RPMI7951 (cell line): ENCODE measurements at regions not wholly inside any gene's neighbourhood (a gene's known extent, or its start where the extent isn't known, plus 50 kb on each side); places are given as distances from the start of the nearest gene placed in this dataset.

ENCODE experiments used
- DNase-seq: peaks from one replicate; pipeline ENCODE4 v3.0.0-alpha.2; 2012; ENCODE audit warnings: low read depth

DNA sequence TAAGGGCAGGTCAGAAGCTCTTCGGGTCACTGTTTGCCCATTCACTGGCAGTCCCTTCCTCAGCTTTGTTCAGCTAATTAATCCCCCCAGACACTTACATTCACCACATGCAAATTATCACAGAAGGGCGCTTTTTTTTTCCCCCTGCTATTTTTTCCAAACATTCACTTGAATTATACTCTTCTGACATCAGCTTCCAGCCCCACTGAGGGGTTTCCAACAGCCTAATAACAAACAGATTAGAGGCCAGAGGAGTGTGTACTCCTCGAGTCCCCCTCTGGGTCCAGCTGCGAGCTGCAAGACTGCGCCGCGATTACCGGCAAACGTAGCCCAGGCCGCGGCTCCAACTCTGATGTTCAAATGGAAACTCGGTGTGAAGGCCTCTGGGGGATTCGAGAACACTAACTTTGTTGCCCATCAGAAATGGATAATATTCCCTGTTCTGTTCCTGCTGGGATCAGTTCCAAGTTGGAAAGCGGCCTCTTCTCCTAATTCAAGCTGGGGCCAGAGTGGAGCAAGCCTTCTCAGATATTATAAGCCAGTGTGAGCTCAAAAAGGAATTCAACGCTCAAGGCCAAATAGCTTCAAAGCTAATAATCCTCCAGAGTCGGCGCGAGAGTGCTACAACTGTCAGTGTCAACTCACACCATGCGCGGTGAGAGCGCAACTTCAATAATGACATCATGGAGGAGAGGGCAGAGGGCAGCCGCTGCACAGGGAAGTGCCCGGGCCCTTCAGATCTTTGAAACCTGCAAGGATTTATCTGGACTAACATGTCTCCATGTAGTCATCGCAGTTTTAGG is 560.8 kb downstream of the BNC2 start:
- no peak for DNase-seq

DNA sequence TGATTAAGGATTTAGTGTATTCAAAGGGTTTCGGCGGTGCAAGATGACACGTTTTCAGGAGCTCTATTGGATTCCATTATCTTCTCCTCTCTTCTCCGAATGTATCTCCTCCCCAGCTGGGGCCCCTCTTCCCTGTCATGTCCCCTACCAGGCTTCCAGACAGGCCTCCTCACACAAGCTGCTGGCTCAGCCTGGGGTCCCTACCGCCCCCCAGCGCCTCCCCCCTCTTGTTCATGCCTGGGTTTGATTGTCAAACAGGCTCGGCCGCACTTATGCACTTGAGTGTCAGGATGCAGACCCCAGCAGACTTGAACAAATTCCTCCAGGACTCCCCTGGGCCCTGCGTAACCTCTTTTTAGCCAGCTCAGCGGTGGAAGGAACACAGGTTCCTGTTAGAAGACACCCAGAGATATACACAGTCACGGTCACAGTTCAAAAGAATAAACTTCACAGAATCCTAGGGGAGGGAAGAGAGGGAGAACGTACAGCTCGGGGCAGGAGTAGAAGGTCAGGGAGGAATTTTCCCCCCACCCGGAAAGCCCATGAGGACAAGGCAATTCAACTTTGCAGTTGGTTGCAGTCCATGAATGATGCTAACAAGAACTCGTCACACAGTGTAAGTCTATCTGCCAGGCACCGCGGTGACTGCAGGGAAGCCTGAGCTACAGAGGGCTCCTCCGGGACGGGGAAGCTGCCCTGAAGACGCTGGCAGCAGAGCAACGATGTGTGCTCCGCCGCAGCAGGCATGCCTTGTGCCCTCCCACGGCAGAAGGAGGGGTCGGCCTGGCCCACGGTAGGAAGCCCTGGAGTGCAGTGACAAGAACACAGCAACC is 560.0 kb downstream of the BNC2 start:
- no peak for DNase-seq

DNA sequence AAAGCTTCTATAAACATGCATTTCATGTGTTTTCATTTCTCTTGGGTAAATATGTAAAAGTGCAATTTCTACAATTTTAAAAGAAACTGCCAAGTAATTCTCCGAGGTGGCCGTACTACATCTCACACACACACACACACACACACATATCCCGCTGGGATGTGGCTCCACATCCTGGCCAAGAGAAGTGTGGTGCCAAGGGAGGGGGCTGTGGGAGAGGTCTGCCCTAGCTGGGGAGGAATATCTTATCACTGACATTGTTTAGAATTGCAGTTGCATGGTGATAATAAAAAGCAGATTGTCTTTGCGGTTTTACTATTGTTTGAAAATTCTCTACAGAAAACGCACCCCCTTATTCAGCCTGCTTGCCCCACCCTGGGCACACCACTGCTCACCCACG is 558.4 kb downstream of the BNC2 start:
- no peak for DNase-seq

DNA sequence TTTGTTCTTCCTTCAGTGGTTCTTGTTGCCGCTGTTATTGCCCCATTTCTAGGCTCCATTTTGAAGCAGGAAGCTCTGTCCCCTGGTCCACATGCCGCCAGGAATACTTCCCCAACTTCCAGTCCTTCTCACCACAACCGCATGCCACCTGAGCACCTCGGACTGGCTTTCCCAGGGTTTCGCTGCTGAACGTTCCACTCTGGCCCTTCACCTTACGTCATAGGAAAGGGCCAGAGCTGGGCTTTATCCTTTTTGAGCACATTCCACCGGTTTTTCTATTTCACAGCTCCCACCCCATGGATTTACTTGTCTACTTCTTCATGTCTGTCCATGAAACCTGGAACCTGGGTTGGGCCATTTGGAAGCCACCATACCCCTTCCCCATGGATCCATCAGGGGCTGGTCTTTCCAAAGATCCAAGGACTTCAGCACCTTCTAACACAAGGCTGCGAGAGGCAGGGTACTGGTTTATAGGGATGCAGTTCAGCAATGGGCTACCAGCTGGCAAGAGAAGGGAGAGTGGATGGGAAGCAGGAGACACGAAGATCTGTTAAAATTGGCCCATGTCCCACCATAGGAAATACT is 557.4 kb downstream of the BNC2 start:
- no peak for DNase-seq

DNA sequence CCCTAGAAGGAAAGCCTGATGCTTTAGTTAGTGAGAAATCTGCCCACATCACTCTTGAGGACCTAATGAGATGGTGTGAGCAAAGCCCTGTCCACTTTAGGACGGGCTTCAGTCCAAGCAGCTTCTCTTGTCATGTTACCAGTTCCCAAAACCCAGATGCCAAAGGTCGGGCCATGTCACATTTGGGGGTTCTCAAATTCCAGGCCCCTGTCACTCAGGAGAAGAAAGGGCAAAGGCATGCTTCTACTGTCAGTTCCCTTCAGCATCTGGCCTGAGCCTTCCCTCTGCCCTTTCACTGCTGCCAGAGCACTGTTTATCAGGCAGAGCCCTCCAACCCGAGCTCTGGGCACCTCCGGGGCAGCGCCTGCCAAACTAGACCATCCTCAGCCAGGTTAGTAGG is 556.0 kb downstream of the BNC2 start:
- DNase-seq = no peak

DNA sequence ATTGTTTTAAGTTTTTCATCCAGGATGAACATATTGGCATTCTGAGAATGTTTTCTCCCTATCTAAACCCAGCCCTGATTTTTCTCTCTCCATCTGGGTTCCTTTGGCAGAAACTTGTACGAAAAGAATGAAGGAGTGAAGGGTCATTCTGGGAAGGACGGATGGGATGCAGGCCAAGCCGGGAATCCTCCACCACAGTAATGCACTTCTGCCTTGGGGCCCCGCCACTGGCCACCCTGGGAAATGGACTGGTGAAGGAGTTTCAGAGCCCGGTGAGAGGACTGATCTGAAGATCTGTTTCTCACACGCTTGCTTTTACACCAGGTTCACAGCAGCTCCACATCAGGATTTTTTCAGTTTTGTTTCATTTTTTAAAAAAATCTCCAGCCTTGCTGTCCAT is 554.8 kb downstream of the BNC2 start:
- DNase-seq = no peak

DNA sequence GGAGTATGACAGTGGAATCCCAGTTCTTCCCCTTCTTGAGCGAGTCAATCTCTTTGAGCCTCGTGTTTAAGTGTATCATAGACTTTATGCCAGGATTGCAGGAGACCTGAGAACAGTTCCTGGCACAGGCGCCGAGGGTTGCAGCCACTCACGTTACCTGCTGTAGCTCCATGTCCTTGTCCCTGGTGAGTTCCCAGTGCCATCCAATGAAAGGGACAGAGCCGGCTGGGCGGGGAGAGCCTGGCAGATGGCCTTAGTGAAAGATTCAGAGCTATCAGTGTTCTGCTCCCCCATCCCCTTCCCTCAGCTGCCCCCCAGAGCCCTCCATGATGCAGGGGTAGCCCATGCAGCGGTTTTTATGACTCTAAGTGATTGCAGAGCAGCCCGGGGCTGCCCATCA is 554.0 kb downstream of the BNC2 start:
- DNase-seq = no peak

DNA sequence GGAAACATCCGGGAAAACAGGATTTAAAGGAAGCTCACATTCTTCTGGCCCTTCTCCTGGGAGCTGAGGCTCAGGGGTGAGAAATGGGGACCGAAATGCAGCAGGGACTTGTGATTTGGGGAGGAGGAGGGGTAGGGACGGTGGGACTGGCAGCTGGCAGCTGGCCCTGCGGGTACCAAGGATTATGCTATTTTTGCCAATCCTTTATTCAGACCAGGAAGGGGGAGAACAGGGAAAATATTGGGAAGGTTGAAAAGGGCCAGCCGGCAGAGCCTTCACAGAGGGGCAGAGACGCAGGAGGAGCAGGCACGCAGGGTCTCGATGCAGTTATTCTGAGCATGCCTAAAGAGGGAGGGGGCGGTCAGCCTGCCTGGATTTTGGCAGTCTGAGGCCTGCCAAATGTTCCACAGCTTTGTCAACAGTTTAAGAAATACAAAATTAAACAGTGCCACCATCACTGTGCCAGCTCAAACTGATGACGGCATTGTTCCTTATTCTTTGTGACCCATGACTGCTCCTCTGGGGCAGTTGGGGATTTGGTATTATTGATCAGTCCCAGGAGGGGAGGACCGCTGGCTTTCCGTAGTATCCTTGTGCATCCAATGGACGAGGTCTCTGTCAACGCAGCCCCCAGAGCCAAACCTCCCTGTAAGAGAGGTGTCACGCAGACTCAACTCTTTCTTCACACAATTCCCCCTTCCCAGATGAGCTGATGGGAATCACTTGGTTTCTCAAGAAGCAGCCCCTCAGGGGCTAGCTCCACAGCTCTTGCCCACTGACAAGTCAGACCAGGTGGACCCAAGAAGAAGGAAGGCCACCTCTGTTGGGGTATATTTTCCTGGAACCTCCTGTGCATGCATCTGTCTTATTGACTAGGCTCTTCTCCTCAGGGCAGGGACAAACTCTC is 553.3 kb downstream of the BNC2 start:
- DNase-seq = no peak

DNA sequence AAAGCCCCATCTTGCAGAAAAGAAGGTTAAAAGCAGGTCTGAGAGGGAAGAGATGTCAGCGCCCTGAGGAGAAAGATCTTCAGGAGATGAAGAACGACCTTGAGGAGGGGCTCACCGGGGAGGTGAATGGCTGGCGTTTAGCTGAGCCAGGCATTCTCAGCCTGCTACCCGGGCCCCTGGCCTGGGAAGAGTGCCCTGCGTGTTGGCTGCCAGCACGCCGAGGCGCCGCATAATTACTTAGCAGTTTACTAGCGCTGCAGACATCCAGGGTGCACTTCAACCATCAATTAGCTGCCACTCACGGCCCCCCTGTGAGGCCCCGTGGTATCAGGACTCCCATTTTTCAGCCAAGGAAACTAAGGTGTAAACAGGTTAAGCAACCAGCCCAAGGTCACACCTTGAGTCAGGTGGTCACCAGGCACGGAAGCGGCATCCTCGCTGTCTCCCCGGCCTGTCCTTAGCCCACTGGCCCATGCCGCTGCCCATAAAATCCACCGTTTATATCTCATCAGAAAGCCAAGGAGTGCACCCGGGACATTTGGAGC is 551.9 kb downstream of the BNC2 start:
- DNase-seq = no peak

DNA sequence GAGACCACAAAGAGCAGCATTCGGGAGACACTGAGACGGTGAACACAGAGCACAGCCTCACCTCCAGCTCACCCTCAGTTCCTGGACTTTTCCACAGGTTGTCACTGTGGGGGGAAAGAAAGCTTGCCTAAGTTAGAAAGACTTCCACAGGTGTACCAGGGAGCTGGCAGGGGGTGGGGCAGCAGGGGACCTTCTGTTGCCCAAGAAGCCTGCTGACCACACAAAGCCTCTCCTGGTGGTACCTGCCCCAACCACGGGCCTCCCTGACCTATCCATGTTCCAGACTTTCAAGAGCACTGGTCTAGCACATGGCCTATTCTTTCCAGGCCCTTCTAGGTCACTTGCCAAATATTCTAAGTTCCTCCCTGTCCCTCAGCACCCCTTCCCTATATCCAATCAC is 550.8 kb downstream of the BNC2 start:
- DNase-seq = no peak

DNA sequence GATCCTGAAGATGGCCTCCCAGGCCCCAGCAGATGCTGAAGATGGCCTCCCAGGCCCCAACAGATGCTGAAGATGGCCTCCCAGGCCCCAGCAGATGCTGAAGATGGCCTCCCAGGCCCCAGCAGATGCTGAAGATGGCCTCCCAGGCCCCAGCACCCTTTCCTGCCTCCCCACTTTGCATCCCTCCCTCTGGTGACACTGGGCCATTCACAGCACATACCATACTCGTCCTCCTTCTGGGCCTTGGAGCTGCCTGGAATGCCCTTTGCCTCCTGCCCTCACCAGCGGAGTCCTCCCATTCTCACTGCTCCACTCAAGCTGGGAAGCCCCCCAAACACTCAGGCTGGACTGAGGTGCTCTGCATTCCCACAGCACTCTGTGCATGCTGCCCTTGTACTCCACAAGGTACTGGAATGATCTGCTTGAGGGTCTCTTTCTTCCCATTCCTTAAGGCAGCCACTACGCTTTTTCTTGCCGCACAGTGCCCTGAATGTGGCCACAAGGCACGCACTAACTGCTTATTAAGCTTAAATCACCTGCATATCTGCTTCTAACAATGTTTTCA is 550.0 kb downstream of the BNC2 start:
- no peak for DNase-seq

DNA sequence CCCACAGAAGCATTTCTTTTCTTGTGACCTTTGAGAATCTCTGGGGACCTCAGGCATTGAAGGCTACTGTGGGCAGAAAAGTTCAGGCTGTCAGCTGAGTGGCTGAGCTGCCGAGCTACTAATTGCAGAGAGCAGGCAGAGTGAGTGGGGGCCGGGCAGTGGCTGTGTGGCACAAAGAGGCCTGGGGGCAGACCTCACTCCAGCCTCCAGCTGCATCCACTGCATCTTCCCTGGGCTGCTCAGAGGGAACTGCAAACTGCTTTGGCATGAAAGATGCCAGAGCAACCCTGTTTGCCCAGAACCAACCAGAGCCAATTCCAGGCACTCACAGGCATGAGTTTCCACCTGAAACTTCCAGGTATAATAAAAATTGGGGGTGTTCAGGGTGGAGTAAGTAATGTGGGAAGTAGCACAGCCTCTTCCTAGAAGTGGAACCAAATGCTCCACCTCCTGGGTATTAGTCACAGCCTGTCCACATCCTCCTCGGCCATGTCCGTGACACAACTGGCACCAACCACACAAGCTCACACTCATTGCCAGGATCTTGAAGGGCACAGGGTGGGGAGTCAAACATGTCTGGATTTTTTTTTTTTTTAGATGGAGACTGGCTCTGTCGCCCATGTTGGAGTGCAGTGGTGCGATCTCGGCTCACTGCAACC is 548.9 kb downstream of the BNC2 start:
- DNase-seq = peak; percentile 90

DNA sequence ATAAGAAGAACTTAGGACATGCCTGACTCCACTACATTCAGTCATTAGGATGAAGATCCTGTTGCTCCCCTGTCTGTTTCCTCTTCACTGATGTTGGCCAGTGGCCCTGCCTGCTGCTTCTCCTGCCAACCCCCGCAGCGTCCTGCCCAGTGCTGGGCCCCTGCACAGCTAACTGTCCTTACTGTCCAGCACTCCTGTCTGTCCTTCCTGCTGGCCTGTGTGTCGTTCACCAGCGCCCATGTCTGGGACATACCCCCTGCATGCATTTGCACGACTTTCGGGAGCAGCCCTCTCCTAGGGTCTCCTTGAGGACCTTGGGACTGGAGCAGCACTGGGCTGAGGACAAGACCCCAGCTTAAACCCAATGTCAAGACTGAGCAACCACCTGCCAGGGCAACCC is 547.6 kb downstream of the BNC2 start:
- DNase-seq = no peak

DNA sequence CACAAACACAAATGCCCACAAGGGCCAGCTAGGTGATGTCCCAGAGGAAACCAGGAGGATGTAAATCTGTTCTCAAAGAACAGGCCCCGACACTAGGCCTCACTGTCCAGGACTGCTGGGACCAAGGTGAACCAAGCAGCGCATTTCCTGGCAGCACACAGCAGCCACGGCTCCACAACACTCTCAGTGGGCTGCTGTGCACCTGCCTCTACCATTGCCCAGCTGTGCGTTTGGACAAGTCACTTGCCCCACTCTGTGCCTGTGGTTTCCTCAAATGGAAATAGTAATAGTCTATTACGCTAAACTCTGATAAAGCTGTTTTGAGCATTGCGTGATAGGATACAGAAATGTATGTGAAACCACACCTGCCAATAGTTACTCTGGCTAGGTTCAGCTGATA is 544.5 kb downstream of the BNC2 start:
- DNase-seq = no peak

DNA sequence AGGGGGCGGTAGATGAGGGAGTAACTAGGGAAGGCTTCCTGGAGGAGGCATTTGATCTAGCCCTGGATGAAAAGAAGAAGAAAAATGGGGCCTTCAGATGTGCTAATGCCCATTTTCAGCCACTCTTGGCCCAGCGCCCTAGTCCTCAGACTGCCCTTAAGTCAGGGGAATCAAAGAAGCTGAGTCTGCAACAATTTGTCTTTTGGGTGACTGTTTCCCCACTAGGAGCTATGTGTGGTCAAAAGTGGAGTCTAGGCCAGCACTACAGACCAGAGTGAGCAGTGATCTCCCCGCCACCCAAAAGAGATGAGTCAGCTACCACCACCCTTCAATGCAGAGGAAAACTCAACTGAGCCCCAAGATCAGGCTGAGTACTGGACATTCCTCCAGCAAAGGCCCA is 542.1 kb downstream of the BNC2 start:
- DNase-seq = peak; percentile 24

DNA sequence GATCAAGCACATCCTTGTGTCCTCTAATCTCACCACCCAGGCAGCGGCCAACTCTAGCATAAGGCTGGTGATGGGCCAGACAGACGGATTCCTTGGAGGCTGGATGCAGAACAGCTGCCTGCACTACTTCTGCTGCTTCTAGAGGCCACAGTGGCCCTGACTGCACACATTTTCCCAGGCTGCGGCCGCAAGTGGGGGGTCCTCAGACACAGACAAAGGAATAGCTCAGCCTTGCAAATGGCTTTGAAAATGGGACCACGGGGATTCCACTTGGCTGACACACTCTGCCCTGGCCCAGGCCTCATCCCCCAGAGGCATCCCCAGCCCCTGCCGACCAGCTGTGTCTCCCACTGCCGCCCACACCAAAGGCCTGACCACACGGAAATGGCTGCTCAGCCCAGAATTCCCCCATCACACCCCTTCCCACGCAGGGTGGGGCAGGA is 540.8 kb downstream of the BNC2 start:
- peak; percentile 94 for DNase-seq

DNA sequence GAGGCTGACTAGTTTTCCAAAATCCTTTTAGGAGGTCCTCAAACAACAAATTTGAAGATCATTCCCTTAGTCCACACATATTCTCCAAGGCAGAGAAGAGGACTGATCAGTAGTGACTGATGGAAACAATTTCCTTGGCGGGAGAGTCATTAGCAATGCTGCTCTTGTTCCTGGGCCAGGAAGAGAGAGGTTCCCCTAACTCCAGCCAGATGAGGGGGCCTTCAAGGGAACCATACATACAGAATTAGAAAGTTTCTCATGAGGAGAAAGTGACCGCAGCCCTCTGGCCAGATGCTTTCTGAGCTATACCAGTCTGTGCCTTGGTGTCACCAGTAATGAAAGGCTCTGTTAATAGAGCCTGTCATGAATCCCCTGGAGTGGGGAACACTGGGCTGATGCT is 539.4 kb downstream of the BNC2 start:
- DNase-seq = no peak

DNA sequence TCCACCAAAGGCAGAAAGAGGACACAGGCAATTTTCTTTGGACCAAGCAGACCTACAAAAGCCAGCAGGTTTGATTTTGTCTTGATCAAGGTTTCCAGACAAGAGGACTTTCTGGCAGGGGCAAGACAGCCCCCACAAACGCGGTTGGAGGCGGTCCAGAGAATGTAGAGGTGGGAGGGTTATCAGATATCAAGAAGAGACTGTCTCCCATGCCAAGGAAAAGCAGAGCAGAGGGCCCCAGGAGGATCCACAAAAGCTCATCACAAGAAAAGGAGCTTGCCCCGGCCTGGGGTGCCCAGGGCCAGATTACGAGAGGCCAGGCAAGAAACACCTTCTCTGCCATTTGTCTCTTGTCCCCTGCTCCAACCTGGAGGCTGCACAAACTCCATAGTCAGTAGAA is 538.9 kb downstream of the BNC2 start:
- no peak for DNase-seq

DNA sequence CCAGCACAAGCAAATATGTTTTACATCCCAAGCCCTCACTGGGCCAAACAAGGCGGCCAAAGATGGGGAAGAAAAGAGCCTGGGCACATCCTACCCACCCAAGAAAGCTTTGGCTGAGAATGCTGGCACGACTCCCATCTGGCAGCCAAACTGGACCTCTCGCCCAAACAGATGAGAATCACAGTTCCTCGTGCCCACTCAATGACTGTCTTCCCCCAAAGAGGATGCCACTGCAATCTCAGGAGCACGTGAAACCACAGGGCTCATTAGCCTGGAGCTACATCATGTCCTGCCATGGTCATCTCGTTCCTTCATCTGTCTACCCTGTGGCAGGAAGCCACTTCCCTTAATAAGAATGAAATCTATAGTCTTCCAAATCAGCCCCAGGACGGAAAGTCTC is 536.8 kb downstream of the BNC2 start:
- peak; percentile 98 for DNase-seq

DNA sequence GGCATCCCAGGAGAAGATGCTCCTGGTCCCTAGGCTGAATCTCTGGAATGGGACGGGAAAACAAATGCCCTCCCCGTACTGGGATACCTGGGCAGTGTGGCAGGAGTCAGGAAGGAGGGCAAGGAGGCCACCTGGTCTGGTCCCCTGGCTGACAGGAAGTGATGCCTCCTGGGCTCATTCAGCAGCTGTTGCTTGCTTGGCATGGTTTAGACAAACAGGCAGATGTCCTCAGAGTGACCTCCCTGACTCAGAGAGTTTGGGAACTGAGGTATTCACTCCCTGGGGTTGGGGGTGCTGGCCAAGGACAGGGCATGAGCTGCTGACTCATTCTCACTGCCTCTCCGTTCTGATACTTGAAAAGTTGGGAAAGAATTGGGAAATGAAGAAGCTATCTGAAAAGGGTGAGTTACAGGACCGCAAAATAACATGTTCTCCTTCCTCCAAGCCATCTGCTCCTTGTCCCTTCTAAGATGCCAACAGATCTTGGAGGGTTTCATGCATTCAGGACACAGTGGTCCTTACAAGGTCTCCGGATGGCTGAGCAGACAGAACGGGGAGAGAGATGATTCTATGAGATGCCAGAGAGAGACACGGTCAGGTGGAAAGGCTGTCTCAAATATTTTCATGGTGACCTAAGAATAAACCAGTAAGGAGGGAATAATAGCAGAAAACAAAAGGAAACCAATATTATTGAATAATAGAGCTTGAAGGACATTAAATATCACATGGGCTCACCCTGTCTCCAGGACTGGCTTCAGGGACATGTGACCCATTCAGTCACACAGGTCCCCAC is 534.5 kb downstream of the BNC2 start:
- peak; percentile 99 for DNase-seq
